ENCODE measurements at regions not wholly inside any gene's neighbourhood (a gene's known extent, or its start where the extent isn't known, plus 50 kb on each side); places are given as distances from the start of the nearest gene placed in this dataset.
"Not testable (repeated sequence)": the region's sequence is repeated elsewhere in the genome, so short reads cannot be mapped to it uniquely, and the experiment has no call there.

DNA sequence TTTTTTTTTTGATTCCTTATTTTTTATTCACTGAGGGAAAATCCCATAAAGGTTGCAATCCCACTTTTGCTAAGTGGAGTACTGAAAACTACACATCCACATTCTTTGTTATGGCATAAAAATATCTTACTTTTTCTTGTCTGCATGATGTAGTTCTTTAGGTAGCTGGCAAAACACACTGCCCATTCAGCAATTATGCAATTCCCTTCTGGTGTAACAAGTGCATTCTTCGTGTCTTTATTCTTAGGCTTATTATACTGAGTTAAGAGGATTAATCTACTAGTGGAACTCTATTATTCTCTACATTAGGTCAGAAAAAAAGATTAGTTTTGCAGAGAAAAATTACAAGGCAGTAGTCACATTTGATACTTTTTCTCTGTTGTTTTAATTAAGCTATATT, 403.8 kb upstream of the GBE1 start:
- no peak overlapping the region for H3K9ac ChIP-seq (ENCODE audit: insufficient read length)
- H3K9me3 ChIP-seq (ENCODE audit: low read depth, low read length), result no peaks in the 10 kb centered on the region
- no peak for TF ChIP-seq FOXP2 (optimal IDR thresholded peaks at IDR 0.05; ENCODE audit: control extremely low read depth, extremely low read length, insufficient read depth)
- TF ChIP-seq EZH2 (IDR thresholded peaks at IDR 0.05), result no peak
- no peak for TF ChIP-seq POLR2AphosphoS5 (IDR thresholded peaks at IDR 0.05; ENCODE audit: borderline replicate concordance, low read depth, low read length)
- no peaks in the 10 kb centered on the region for H3K36me3 ChIP-seq (ENCODE audit: insufficient read depth, low read length)
- no peak overlapping the region for H3K27ac ChIP-seq
- no peak for DNase-seq (ENCODE audit: low read depth, low spot score)
- H3K4me3 ChIP-seq, result no peak overlapping the region

DNA sequence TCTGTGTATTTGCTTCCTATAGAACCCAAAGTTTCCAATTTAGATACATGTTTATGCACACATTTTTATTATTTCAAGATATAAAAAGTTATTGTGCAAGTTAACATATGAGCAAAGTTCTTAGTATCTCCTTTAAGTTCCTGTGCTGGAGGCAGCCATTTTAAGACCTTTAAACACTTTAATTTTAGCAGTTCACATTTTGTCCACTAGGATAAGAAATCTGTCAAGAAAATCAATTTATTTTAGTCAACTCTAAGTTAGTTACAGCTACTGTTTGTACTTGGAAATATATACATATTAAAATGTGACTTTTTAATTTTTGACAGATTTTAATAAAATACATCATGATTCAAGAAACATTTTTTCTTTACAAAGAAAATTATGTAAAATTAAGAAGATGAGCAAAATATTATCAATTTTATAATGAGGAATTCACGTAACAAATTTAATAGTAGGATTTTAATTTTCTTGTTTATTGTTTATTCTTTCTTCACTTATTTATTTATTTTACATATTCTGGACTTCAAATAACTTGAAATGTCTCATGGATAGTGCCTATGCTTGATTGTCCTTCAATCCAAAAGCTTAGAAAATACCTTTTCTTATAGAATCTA, 402.6 kb upstream of the GBE1 start:
- TF ChIP-seq EZH2 (IDR thresholded peaks at IDR 0.05), result no peak
- no peak for TF ChIP-seq POLR2AphosphoS5 (IDR thresholded peaks at IDR 0.05; ENCODE audit: borderline replicate concordance, low read depth, low read length)
- TF ChIP-seq FOXP2 (optimal IDR thresholded peaks at IDR 0.05; ENCODE audit: control extremely low read depth, extremely low read length, insufficient read depth), result no peak
- Histone ChIP-seq H3K9ac (ENCODE audit: insufficient read length) (no peak overlapping the region), H3K4me3 (no peak overlapping the region), H3K27ac (no peak overlapping the region), H3K36me3 (ENCODE audit: insufficient read depth, low read length) (no peaks in the 10 kb centered on the region), H3K9me3 (ENCODE audit: low read depth, low read length) (no peaks in the 10 kb centered on the region)
- no peak for DNase-seq (ENCODE audit: low read depth, low spot score)

DNA sequence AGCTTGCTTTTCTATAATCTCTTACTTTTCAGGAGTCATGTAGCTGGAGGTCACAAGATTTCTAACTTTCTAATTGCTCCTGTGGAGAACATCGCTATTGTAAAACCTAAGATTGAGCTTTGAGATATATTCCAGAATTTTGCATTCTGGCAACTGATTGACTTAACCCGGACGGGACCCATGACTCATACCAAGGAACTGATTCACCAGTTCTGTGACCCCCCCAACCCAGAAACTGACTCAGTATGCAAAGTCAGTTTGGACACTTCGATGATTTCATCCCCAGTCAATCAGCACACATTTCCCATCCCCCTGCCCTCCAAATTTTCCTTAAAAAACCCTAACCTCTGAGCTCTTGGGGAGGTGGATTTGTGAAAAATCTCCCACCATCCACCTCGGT, 396.5 kb upstream of the GBE1 start:
- H3K27ac ChIP-seq, result no peak overlapping the region
- TF ChIP-seq FOXP2 (optimal IDR thresholded peaks at IDR 0.05; ENCODE audit: control extremely low read depth, extremely low read length, insufficient read depth), result no peak
- TF ChIP-seq EZH2 (IDR thresholded peaks at IDR 0.05), result no peak
- TF ChIP-seq POLR2AphosphoS5 (IDR thresholded peaks at IDR 0.05; ENCODE audit: borderline replicate concordance, low read depth, low read length), result no peak
- H3K36me3 ChIP-seq (ENCODE audit: insufficient read depth, low read length), result no peaks in the 10 kb centered on the region
- no peak for DNase-seq (ENCODE audit: low read depth, low spot score)
- no peaks in the 10 kb centered on the region for H3K9me3 ChIP-seq (ENCODE audit: low read depth, low read length)
- no peak overlapping the region for H3K9ac ChIP-seq (ENCODE audit: insufficient read length)
- H3K4me3 ChIP-seq, result no peak overlapping the region

GRCh38 chr3:82153892-82154291, 392.4 kb upstream of the GBE1 start:
- H3K9ac ChIP-seq (ENCODE audit: insufficient read length); H3K4me3 ChIP-seq; H3K27ac ChIP-seq; H3K9me3 ChIP-seq (ENCODE audit: low read depth, low read length); H3K36me3 ChIP-seq (ENCODE audit: insufficient read depth, low read length); DNase-seq (ENCODE audit: low read depth, low spot score): not testable (repeated sequence)

- H3K9me3 ChIP-seq (ENCODE audit: low read depth, low read length), result no peaks in the 10 kb centered on the region
- no peak overlapping the region for H3K27ac ChIP-seq
- no peak for DNase-seq (ENCODE audit: low read depth, low spot score)
- no peaks in the 10 kb centered on the region for H3K36me3 ChIP-seq (ENCODE audit: insufficient read depth, low read length)
- no peak overlapping the region for H3K4me3 ChIP-seq
- TF ChIP-seq EZH2 (IDR thresholded peaks at IDR 0.05) (no peak), FOXP2 (optimal IDR thresholded peaks at IDR 0.05; ENCODE audit: control extremely low read depth, extremely low read length, insufficient read depth) (no peak), POLR2AphosphoS5 (IDR thresholded peaks at IDR 0.05; ENCODE audit: borderline replicate concordance, low read depth, low read length) (no peak)
- H3K9ac ChIP-seq (ENCODE audit: insufficient read length), result no peak overlapping the region
Observed at GRCh38 chr3:82145742-82146141, 384.3 kb upstream of the GBE1 start.

- H3K4me3 ChIP-seq, result no peak overlapping the region
- no peak overlapping the region for H3K27ac ChIP-seq
- TF ChIP-seq FOXP2 (optimal IDR thresholded peaks at IDR 0.05; ENCODE audit: control extremely low read depth, extremely low read length, insufficient read depth), result no peak
- no peak for TF ChIP-seq EZH2 (IDR thresholded peaks at IDR 0.05)
- H3K36me3 ChIP-seq (ENCODE audit: insufficient read depth, low read length), result no peaks in the 10 kb centered on the region
- H3K9me3 ChIP-seq (ENCODE audit: low read depth, low read length), result no peaks in the 10 kb centered on the region
- H3K9ac ChIP-seq (ENCODE audit: insufficient read length), result no peak overlapping the region
- DNase-seq (ENCODE audit: low read depth, low spot score), result no peak
Observed at GRCh38 chr3:82144811-82145210, 383.4 kb upstream of the GBE1 start.

DNA sequence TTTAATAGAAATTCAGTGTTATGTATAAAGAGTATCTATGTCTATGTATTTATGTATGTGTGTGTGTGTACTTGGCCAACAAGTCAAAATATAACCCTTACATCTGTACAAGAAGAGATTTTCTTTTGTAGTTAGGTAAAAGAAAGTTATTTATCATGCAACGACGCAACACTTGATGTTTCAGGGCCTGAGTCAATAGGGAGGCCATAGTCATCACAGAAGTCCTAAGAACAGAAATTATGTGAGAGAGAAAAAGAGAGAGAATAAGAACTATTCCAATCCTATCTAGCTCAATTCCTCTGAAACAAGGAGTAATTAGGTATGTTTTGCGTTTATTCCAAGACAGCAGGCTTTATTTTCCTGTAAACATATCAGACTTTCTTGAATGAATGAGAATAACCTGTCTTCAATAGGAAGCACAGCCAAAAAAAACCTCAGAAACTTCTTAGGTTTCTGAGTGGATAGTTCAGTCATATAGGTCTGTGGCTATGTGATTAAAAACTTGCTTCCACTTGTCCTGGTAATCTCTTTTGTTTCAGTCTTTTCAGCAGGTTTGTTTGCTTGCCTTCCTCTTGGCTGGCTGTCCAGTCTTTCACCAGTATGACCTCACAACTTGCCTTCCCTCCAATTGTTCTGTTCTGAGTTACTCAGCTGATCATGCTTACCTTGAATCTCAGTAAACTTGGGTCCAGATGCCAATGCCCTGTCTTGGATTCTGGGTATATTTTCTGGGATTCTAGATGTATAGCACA, 382.4 kb upstream of the GBE1 start:
- H3K9ac ChIP-seq (ENCODE audit: insufficient read length), result no peak overlapping the region
- DNase-seq (ENCODE audit: low read depth, low spot score), result no peak
- TF ChIP-seq FOXP2 (optimal IDR thresholded peaks at IDR 0.05; ENCODE audit: control extremely low read depth, extremely low read length, insufficient read depth) (no peak), POLR2AphosphoS5 (IDR thresholded peaks at IDR 0.05; ENCODE audit: borderline replicate concordance, low read depth, low read length) (no peak), EZH2 (IDR thresholded peaks at IDR 0.05) (no peak)
- H3K4me3 ChIP-seq, result no peak overlapping the region
- no peaks in the 10 kb centered on the region for H3K9me3 ChIP-seq (ENCODE audit: low read depth, low read length)
- H3K36me3 ChIP-seq (ENCODE audit: insufficient read depth, low read length), result no peaks in the 10 kb centered on the region
- H3K27ac ChIP-seq, result no peak overlapping the region

DNA sequence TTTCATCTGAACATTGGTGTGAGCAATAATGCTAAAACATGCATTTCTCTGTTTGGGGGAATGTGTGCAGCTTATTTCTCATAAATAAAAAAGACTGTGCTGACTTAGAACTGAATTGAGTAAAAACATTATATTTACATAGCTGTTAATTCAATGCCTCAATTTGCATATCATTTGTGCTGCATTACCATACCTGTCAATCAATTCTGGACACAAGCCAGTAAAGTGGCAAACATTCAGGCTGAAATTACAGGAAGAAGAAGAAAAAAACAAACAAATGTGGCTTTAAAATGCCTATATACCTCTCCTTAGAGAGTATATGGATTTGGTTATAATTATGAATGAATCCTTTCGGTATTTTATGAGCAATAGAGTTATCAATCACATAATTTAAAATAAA, 380.1 kb upstream of the GBE1 start:
- no peak overlapping the region for H3K4me3 ChIP-seq
- no peaks in the 10 kb centered on the region for H3K9me3 ChIP-seq (ENCODE audit: low read depth, low read length)
- no peak overlapping the region for H3K9ac ChIP-seq (ENCODE audit: insufficient read length)
- no peaks in the 10 kb centered on the region for H3K36me3 ChIP-seq (ENCODE audit: insufficient read depth, low read length)
- TF ChIP-seq FOXP2 (optimal IDR thresholded peaks at IDR 0.05; ENCODE audit: control extremely low read depth, extremely low read length, insufficient read depth) (no peak), EZH2 (IDR thresholded peaks at IDR 0.05) (no peak), POLR2AphosphoS5 (IDR thresholded peaks at IDR 0.05; ENCODE audit: borderline replicate concordance, low read depth, low read length) (no peak)
- no peak overlapping the region for H3K27ac ChIP-seq
- DNase-seq (ENCODE audit: low read depth, low spot score), result no peak

DNA sequence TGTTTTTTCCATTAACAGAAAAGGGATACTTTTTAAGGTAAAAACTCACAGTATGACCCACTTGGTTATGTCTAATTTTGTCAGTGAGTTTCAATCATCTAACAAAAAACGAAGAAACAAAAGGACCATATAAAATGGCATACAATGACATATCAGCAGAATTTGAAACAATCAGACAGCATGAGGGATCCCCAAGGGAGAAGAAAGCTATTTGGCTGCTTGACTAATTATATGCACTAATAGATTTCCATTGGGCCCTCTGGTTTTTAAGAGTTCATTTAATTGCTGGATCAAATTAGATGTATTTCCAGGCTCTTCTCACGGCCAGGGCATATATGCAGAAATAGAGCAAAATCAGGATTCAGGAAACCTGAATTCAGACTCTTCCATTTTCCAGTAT, 376.4 kb upstream of the GBE1 start:
- no peak overlapping the region for H3K9ac ChIP-seq (ENCODE audit: insufficient read length)
- TF ChIP-seq EZH2 (IDR thresholded peaks at IDR 0.05) (no peak), FOXP2 (optimal IDR thresholded peaks at IDR 0.05; ENCODE audit: control extremely low read depth, extremely low read length, insufficient read depth) (no peak), POLR2AphosphoS5 (IDR thresholded peaks at IDR 0.05; ENCODE audit: borderline replicate concordance, low read depth, low read length) (no peak)
- no peaks in the 10 kb centered on the region for H3K36me3 ChIP-seq (ENCODE audit: insufficient read depth, low read length)
- H3K4me3 ChIP-seq, result no peak overlapping the region
- DNase-seq (ENCODE audit: low read depth, low spot score), result no peak
- no peak overlapping the region for H3K27ac ChIP-seq
- no peaks in the 10 kb centered on the region for H3K9me3 ChIP-seq (ENCODE audit: low read depth, low read length)

Measured in SK-N-MC (cell line).